HG02678 (cell line): ENCODE measurements at regions not wholly inside any gene's neighbourhood (a gene's known extent, or its start where the extent isn't known, plus 50 kb on each side); places are given as distances from the start of the nearest gene placed in this dataset.

ENCODE experiments used
- ATAC-seq: cut with Tn5 transposase; IDR thresholded peaks from one replicate; pipeline ENCODE4 v1.9.1; 2021; ENCODE audit warnings: mild to moderate bottlenecking, moderate library complexity; ENCODE audit not compliant: unreplicated experiment

DNA sequence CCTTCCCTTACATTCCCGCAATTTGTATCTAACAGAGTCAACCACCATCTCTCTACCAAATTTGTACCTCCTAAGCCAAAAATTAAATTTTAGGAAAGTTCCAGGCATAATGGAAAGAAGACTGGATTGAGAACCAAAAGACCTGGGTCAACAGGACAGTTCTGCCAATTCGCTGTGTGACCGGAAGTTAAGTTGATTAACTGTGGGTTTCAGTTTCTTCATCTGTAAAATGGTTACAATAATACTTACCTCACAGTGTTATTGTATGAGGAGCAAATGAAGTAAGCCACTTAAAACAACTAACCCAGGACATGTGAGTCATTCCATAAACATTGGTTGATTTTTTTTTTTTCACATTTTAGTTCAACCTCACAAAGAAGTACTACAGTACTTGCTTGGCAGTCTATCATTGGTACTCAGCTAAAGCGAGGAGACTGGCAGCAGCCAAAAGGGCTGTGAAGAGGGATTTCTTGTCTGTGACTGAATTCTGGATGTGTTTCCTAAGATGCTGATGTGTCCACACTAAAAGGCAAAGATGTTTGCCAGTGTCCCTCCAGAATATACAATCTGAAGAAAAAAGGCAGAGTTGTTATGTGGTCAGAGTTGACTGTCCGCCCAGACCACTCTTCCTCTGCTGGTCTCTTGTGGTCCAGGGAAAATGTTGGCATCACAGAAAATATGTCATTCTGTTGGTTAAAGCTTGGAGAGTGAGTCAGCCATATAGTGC lies 198.6 kb downstream of the TLE1 start:
- ATAC-seq, result no peak

DNA sequence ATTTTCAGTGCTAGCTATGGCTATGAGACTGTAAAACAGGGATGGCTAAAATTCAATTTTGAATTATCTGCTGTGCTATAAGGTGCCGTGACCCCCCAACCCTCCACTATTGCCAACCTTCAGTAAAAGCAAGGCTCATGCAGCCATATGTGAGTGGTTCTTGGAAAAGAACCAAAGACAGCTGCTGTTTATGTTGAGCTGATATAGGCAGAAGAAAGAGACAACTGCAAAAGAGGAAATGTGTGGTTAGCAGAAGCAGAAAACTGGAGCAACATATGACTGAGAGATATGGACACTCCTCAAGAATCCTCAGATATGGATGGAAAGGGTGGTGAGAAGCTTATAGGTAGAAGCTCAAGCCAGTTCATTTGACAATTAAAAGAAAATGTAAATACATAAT lies 200.3 kb downstream of the TLE1 start:
- ATAC-seq, result no peak

DNA sequence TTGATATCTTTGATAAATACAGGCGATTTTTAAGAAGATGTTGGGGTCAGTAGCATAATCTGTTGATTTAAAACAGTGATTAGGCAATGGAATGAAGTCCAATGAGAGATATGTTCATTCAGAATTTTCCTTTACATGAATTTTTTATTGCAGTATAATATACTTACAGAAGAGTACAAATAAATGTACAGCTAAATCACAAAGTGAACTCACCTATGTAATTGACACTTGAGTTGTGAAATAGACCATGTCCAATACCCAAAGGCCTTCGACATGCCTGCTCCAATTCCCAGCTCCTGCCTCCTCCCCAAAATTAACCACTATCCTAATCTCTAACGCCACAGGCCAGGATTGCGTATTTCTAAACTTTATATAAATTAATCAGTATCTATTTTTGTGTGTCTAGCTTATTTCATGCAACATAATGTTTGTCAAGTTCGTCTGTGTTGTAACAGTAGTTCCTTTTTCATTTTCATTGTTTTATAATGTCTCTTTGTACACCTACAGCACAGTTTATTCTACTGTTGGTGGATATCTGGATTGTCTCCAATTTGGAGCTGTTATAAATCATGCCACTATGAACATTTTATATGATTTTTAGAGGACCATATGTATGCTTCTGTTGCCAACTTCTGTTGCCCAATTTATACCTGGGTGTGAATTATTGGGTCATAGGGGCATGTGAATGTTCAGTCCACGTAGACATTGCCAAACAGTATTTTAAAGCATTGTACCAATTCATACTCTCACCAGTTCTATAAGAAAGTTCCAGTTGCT lies 208.3 kb downstream of the TLE1 start:
- ATAC-seq, result no peak

DNA sequence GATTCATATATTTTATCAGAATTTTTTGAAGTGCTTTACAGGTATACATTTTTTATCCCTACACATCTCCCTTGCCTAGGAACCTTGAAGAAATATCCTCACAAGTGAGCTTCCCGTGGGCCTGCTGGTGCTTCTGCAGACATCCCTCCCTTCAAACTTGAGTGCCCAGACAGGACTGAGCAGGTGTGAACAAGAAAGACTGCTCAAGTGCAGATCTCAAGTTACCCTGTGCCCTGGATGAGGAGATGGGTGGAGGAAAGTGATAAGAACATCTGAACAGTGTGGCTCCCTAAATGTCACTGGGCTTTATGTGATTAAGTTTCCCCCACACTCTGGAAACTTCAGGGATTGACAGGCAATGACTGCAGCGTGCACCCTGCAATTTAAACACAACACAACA lies 209.8 kb downstream of the TLE1 start:
- ATAC-seq, result no peak

DNA sequence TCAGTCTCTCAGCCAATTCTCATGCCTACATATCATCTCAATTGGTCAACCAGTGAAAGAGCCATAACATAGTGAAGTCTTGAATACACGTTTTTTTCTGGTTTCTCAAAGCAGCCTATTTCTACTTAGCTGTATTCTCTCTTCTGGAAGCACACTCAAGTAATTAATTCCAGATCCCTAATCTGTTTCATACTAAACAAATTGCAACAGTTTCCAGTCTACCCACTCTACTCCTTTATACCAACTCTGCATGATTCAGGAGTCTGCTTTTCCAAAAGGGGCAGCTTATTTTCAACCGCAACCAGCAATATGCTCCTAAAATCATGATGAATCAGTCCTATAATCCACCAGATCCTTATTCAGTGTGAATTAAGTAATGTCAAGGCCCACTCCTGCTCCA lies 211.7 kb downstream of the TLE1 start:
- ATAC-seq, result no peak

DNA sequence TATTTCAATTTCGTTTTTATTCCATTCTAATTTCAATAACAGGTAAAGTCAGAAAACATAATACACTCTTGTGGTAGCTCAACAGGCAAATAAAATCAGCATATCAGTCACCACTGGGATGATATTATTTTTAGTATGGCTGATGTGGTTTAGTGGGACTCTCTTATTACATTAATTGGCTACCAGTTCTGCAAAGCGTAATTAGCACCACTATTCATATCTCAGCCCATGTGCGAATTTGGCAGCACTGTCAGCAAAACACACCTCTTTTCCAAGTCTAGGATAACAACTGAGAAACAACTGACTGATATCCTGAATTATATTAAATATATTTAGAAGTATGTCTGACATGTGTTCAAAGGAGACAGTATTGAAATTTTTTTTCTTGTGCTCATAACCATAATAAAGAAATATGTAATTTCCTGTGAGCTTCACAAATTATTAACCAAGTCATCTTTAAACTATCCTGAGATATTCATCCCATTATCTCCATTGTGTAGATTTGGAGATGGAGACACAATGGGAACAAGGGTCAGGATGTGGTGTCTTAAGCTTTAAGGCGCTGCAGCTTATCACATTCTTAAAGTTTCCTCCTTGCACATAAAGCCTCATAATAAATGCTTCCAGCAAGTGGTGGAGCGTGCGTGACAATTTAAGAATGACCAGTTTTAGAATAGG lies 212.4 kb downstream of the TLE1 start:
- no peak for ATAC-seq

DNA sequence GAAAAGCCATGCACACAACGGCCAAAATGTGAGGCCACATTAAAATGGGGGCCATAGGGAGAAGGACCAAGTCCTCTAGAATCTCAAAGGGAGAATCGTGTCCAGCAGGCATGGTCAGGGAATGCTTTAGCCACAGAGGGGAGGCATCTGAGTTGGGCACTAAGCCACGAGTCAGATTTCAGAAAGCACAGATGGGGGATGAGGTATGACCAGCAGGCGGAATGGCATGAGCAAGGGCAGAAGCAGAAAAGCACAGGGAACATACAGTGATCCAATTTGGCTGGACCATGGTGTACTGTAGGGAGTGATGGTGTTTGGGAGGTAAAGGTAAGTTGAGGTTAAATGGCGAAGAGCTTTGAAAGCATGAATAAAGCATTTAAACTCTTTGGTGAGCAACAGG lies 214.6 kb downstream of the TLE1 start:
- ATAC-seq, result no peak

DNA sequence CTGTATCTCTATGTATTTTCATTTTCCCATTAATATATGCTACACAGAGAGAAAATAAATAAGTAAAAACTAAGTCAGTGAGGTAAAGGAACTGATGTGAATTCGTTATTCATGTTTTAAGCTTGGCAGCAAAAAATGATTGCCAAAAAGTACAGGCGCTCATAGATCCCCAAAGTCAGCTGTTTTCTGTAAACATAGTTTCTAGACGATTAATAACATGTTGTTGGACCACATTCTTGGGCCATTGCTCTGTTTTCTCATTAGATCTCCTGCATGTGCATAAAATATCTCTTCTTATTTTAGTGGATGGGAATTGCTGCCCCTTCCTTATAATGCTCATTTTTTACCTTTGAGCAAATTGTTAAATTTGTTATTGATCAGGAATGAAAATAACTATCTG lies 215.2 kb downstream of the TLE1 start:
- no peak for ATAC-seq

DNA sequence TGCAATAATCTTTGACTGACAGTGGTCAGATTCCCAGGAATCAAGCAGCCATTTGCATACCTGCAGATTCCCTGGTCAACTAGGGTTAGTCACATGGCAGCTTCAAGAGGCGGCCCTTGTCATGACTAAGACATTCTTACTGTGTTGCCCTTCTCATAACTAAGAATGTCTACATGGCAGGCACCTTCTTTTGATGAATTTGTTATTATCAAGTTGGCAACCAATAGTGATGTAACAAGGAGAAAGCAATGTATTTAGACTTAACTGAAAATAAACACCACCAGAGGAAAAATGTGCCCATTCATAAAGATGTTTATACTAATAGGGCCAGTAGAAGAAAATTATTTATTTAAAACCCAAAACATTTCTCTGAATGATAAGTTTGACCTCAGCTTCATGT lies 215.6 kb downstream of the TLE1 start:
- ATAC-seq, result no peak

DNA sequence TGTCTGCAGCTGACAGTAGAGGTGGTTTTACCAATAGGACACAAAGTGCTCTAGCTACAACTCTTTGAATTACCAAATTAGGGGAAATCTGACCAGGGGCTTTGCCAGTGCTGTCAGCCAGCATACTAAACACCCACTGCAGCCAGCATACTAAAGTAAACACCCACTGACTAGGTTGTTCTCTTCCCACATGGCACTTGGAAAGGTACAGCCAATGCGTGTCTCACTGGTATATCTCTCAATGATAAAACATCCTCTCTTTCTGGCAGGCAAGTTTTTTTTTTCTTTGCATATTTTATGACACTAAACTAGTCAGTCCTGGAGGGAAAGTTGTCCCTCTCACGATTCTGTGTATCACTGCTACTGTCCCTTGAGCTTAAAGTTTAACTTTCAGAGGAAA lies 216.1 kb downstream of the TLE1 start:
- ATAC-seq, result no peak

DNA sequence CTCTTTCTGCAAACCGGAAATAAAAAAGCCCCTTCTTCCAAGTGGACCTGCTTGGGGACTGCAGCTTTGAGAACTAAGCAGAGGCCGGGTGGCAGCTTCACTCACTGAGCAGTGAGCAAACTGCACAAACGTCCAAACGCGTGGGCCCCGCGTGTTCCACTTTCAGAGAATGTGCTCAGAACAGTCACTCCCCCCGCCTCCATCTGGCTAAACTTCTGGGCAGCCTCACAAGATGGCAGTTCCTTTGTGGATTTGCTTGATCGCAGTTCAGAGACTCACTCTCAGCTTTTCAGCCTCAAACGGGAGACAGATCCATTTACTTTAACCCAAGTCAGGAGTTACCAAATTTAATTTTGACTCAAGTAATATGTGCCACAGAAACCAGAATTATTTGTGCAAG lies 216.6 kb downstream of the TLE1 start:
- ATAC-seq, result no peak

DNA sequence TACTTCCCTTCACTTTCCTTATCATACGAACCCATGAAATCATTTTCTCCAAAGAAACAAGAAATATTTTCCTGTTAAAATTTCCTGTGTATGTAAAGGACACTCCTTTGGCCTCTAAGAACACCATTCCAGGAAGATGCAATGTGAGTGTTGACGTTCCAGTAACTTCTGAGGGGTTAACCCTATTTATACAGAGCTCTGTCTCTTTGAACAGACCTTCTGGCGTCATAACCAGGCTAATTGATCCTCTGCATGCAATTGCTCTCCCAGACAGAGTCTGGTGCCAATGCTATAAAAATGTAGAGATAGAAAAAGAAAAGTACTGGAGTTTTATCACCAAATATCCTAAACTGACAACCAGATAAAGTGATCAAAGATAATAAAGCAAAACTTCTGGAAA lies 218.5 kb downstream of the TLE1 start:
- ATAC-seq, result no peak

DNA sequence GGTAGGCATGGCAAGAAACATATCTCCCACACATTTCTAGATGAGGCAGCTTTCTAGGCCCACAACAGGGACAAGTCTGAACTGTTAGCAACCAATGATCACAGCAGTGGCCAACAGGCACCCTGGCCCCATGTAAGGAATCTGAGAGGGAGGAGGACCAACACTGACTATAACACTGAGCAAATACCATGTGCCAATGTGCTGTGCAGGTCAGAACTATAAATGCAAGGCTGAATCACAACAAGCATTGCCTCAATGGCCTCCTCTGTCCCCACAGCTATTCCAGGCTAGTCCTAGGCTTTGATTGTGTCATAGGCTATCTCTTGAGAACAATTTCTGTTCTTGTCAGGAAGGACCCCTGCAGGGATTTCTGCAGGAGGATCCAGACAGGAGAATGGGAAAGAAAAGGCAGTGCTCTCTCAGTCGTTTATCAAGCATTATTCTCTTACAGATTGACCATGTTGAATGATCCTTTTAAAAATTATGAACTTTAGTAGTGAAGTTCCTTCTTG lies 221.2 kb downstream of the TLE1 start:
- ATAC-seq, result no peak

DNA sequence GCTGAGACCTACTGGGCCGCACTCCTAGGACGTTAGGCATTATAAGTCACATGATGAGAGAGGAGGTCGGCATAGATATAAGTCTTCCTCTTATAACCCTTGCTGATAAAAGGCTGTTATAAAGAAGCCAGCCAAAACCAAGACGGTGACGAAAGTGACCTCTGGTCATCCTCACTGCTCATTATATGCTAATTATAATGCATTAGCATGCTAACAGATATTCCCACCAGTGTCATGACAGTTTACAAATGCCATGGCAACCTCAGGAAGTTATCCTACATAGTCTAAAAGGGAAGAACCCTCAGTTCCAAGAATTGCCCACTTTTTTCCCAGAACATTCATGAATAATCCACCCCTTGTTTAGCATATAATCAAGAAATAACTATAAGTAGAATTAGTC lies 222.4 kb downstream of the TLE1 start:
- no peak for ATAC-seq

DNA sequence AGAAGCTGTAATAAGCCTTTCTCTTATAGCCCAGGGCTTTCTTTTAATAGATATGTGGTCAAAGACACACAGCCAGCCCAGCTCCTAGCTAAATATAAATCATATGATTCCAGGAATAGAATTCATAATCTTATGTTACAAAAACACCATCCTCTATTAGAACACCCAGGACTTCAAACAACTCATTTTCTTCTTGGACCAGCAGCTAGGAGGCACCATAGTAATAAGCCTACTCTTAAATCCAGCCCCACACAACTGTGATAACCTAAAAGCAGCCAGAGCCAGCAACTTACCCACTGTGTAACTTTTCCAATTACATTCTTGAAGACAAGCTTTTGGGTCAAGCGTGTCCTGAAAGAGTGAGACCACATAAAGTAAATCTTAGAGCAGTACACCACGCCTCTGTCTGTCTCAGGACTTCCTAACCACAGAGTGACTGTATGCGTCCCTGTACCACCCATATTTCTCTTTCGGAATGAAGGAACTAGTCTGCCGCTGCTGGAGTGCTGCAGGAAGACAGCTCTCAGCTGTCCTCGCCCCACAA lies 223.8 kb downstream of the TLE1 start:
- ATAC-seq, result no peak

DNA sequence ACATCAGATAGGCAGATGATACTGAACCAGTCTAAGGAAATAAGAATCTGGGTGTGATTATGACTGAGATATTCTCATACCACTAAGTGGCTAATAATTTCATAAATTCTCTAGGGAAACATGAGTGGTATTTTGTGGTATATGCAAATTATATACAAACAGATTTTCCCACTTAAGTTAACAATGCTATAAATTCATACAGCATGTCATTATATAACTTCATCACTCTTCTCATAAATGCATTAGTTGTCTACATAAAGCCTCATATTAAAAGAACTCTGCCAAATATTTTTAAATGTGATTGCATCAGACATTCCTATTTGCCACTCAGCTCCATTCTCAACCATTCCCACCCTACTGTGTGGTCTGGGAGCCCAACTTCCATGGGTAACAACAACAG lies 226.5 kb downstream of the TLE1 start:
- ATAC-seq, result no peak

DNA sequence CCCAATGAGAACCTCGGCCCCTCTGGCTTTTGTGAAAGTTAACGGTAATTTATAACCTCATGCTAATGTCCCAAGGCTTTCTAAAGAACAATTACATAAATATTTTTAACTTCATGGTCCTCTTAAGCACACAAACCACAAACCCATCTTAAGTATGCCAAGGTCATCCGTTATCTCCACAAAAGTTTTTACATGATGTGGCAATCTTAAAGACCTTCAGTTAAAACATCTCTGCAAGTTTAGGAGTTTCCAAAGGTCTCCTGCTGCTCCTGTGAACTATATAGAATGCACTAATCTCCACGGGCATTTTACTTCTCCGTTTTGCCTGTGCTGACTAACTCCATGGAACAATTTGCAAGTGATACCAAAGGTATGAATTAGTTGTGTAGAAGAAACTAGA lies 228.2 kb downstream of the TLE1 start:
- ATAC-seq, result no peak

DNA sequence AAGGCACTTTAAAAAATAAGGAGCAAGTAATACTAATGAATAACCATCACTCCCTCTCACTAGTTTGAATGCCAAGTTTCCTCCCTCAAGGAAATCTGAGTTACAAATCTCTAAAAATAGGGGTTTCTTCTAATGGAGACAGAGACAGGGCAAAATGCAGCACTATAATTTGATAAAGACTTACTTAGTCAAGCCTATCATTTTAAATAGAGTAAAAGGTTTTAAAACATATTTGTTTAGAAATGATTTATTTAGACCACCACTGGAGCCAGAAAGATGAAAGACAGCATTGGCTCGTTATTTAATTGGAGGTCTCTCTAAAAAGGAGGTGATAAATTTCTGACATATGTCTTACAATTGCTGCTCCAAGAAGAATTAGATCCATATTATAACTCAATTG lies 228.7 kb downstream of the TLE1 start:
- no peak for ATAC-seq

DNA sequence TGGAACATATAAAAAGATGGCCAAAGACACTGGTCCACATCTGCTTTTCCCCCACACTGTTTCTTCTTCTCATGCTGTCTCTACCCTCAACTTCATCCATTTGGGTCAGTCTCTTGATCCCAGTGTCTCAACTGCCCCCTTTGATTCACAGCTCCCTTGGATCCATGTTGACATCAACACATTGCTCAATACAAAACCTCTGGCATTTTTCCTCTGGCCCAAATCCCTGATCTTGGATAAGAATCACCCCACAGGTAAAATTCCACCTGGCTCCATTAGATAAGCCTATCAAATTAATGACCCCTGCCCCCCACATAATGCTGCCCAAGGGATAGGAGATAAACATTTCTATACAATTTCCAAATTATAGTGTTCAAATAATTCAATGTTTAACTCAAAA lies 229.8 kb downstream of the TLE1 start:
- ATAC-seq, result no peak

DNA sequence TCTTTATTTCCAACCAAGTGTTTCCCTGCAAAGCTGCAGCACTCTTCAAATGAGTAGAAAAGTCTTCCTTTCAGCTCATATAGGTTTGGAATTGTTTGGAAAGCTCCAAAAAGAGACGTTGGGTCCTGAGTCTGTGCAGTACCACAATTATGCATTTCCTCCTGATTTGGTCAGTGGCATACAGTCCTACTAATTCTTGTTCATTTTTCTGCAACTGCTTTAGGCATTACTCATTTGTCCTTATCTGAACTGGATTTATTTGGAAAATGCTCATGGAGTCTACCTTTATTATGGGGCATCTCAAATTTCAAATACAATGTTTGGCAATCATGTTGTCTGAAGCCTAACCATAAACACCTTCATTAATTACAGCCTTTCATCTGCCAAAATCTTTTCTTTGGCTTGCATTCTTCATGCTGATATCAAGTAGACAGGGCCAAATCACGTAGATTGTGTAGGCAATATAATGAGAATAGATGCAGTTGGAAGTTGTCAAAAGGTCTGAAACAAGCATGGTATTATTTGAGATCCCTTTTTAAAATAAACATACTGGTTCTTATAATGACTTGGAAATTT lies 232.8 kb downstream of the TLE1 start:
- no peak for ATAC-seq
